GM10266 (cell line): ENCODE measurements at regions not wholly inside any gene's neighbourhood (a gene's known extent, or its start where the extent isn't known, plus 50 kb on each side); places are given as distances from the start of the nearest gene placed in this dataset.

Experiments
- DNase-seq: peaks from one replicate; pipeline ENCODE4 v3.0.0; 2012; ENCODE audit errors: extremely low spot score
- TF ChIP-seq, protein P1 (sequence below): IDR thresholded peaks from 2 replicates; pipeline ENCODE4 v1.5.1; 2012; ENCODE audit warnings: mild to moderate bottlenecking, low read depth; ENCODE audit not compliant: control insufficient read depth, insufficient read depth; ENCODE audit errors: missing control alignments

DNA sequence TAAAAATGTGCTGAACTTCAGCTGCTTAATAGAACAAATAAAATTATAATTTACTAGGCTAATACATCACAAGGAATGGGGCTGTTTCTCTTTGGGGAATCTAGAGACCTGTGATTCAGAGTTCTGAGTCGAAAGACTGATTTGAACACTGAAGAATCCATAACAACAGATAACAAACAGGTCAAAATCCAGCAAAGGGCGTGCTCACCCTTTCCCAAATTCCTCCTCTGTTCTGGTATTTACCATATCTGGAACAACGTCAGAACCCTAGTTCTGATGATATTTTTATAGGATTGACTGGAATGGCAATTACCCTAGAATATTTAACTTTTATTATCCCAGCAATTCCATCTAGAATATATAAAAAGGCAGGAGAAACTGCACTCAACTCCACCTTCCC, 66.0 kb upstream of the ITGA6 start:
- no peak for DNase-seq
- TF ChIP-seq, protein P1, sequence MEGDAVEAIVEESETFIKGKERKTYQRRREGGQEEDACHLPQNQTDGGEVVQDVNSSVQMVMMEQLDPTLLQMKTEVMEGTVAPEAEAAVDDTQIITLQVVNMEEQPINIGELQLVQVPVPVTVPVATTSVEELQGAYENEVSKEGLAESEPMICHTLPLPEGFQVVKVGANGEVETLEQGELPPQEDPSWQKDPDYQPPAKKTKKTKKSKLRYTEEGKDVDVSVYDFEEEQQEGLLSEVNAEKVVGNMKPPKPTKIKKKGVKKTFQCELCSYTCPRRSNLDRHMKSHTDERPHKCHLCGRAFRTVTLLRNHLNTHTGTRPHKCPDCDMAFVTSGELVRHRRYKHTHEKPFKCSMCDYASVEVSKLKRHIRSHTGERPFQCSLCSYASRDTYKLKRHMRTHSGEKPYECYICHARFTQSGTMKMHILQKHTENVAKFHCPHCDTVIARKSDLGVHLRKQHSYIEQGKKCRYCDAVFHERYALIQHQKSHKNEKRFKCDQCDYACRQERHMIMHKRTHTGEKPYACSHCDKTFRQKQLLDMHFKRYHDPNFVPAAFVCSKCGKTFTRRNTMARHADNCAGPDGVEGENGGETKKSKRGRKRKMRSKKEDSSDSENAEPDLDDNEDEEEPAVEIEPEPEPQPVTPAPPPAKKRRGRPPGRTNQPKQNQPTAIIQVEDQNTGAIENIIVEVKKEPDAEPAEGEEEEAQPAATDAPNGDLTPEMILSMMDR = no peak

DNA sequence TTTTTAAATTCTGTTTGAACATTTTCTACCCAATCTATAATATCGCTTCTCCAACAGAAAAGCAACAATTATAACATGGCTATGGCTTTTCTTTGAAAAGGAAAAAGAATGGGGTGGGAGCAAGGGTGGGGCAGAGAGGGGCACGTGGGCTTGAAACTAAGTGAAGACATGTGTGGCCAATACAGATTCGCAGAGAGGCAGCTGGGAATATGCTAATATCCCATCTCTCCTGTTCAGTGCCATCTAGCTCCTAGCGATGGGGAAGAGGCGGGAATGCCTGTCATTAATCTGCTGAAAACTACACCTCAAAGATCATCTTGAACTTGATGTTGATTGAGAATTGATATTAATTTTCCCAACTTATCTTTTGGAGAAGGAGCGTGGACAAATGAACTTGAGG, 65.5 kb upstream of the ITGA6 start:
- no peak for DNase-seq
- TF ChIP-seq, protein P1 = no peak

DNA sequence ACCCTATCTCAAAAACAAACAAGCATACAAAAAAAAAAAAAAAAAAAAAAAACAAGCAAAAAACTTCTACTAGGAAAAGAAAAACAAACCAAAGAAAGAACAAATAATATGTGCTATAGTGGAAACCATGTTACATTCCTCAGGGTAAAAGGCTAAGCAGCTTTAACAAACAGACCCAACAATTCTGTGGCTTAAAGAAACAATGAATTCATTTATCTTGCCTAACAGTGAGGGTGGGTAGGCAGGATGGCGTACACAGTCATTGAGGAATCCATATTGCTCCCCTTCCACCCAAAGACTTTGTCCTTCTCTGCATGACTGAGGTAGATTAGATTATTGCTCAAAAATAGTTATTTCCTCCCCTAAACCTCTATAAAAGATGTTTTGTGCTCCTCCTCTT, 63.1 kb upstream of the ITGA6 start:
- no peak for DNase-seq
- TF ChIP-seq, protein P1 = no peak

DNA sequence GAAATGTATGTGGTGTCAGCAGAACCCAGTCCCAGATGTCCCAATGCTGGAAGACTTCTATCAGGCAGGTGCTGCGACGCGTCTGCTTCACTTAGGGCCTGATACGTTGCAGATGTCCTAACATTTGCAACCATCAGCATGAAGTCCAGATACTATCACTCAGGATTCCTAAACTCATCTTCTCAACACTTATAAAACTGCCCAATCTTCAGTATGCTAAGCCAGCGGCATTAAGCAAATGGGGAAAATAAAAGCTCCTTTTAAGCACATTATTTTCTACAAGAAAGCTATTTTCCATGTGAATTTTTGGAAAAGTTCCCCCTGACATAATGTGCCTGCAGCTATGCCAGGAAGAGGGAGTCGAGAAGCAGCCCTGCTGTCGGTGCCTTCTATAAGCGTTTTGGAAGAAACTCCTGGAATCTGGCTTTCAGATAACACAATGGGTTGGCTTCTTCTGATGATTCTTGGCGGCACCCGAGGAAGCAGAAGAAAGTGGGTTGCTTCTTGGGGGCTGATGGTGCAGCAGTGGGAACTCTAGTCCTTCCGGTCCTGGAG, 60.7 kb upstream of the ITGA6 start:
- TF ChIP-seq, protein P1 = no peak
- DNase-seq = no peak

DNA sequence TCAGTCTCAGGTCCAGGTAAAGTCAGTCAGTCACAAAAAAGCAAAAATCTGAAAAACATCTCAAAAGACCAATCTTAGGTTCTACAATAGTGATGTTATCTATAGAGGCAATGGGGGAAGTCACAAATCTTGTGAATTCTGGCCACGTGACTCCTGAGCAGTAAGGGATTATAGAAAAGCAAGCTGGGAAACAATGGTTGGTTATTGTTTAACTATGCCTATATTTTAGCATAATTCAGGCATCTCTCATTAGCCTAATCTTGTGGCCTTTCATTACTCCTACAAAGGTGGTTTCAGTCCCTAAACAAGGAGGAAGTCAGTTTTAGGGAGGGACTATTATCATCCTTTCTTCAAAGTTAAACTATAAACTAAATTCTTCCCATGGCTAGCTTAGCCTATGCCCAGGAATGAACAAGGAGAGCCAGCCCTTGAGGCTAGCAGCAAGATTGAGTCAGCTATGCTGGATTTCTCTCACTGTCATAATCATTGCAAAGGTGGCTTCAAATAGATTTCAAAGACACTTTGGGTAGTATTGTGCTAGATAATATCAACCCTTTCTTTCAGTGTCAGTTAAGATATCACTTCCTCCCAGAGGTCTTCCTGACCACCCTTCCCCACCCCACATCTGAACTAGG, 56.4 kb upstream of the ITGA6 start:
- TF ChIP-seq, protein P1 = no peak
- no peak for DNase-seq

DNA sequence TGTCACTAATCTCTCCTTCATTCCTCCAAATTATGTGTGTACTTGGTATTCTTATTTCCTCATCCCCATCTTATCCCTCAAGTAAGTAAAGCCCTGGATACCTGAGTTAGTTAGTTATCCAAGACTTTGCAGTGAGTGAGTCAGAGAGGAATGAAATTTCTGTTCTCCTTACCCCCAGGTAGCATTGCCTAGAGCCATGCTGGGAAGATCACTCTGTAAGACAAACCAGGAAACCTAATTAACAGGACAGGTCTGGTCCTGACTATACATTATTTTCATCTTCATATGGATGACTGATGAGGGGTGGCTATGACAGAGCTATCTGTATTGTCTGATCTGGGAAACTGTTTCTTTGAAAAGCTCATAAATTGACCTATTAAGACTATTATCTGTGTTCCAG, 55.0 kb upstream of the ITGA6 start:
- TF ChIP-seq, protein P1 = no peak
- DNase-seq = no peak

DNA sequence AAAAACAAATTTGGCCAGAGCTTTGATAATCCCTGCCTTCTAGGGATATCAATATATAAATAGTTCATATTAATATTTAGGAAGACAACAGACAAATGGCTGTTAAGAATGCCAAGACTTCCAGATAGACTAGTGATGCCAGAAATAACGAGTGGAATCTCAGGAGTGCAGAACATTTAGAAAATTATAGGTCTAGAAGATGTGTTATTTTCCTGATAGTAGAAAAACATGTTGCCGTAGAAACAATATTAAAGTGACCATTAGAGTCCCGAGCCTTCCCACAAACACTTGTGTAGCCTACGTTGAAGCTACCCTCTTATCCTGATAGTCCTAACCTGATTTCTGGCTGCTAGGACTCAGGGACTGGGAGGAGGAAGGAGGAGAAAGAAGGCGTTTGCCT, 54.3 kb upstream of the ITGA6 start:
- TF ChIP-seq, protein P1 = no peak
- no peak for DNase-seq
